Trophoblast cell (in vitro differentiated cells and primary cell): ENCODE measurements at regions not wholly inside any gene's neighbourhood (a gene's known extent, or its start where the extent isn't known, plus 50 kb on each side); places are given as distances from the start of the nearest gene placed in this dataset.
"Not testable (repeated sequence)": the region's sequence is repeated elsewhere in the genome, so short reads cannot be mapped to it uniquely, and the experiment has no call there.

Source experiments
- DNase-seq, 2 donors: peaks; one replicate each; pipeline ENCODE4 v3.0.0-alpha.2; 2016
- H2AFZ ChIP-seq: 2 replicates; pipeline ENCODE4 v1.6.1; 2013; ENCODE audit warnings: low read length, moderate library complexity, mild to moderate bottlenecking; ENCODE audit not compliant: insufficient read depth, poor library complexity
- H2AK5ac ChIP-seq: 2 replicates; pipeline ENCODE4 v1.6.1; 2013; ENCODE audit warnings: mild to moderate bottlenecking, low read length
- H2BK120ac ChIP-seq: 2 replicates; pipeline ENCODE4 v1.6.1; 2013; ENCODE audit warnings: low read length, mild to moderate bottlenecking, moderate library complexity; ENCODE audit not compliant: insufficient read depth, poor library complexity
- H2BK12ac ChIP-seq: 2 replicates; pipeline ENCODE4 v1.6.1; 2013; ENCODE audit warnings: mild to moderate bottlenecking, low read length, moderate library complexity
- H2BK5ac ChIP-seq: 2 replicates; pipeline ENCODE4 v1.6.1; 2013; ENCODE audit warnings: low read length, low read depth, moderate library complexity, mild to moderate bottlenecking; ENCODE audit not compliant: poor library complexity
- H3K14ac ChIP-seq: 2 replicates; pipeline ENCODE4 v1.6.1; 2013; ENCODE audit warnings: mild to moderate bottlenecking, low read length
- H3K18ac ChIP-seq: 2 replicates; pipeline ENCODE4 v1.6.1; 2013; ENCODE audit warnings: mild to moderate bottlenecking, low read length
- H3K23ac ChIP-seq: 2 replicates; pipeline ENCODE4 v1.6.1; 2013; ENCODE audit warnings: low read length
- H3K27ac ChIP-seq: 2 replicates; pipeline ENCODE4 v1.5.1; 2013; ENCODE audit warnings: low read depth, mild to moderate bottlenecking, inconsistent platforms, low read length, moderate library complexity
- H3K27me3 ChIP-seq: 2 replicates; pipeline ENCODE4 v1.6.1; 2013; ENCODE audit warnings: inconsistent platforms, mild to moderate bottlenecking, low read length, moderate library complexity; ENCODE audit not compliant: insufficient read depth
- H3K36me3 ChIP-seq, 2 experiments: 1 replicate in 1 of 2; 2 replicates in 1 of 2; pipeline ENCODE4 v1.6.1; 2013; ENCODE audit warnings: low read length in 2 of 2, mild to moderate bottlenecking in 2 of 2, moderate library complexity in 1 of 2; ENCODE audit not compliant: insufficient read depth in 2 of 2, control insufficient read depth in 1 of 2
- H3K4ac ChIP-seq: 2 replicates; pipeline ENCODE4 v1.6.1; 2013; ENCODE audit warnings: low read depth, mild to moderate bottlenecking, low read length, moderate library complexity
- H3K4me1 ChIP-seq, 2 experiments: 1 replicate in 1 of 2; 2 replicates in 1 of 2; pipeline ENCODE4 v1.6.1; 2013; ENCODE audit warnings: low read length in 2 of 2, mild to moderate bottlenecking in 2 of 2, moderate library complexity in 1 of 2; ENCODE audit not compliant: insufficient read depth in 2 of 2, control insufficient read depth in 1 of 2
- H3K4me2 ChIP-seq: 2 replicates; pipeline ENCODE4 v1.6.1; 2013; ENCODE audit warnings: inconsistent platforms, mild to moderate bottlenecking, low read length, moderate library complexity
- H3K4me3 ChIP-seq: 2 replicates; pipeline ENCODE4 v1.5.1; 2013; ENCODE audit warnings: mild to moderate bottlenecking, low read depth, low read length, inconsistent platforms
- H3K79me1 ChIP-seq: one replicate; pipeline ENCODE4 v1.6.1; 2013; ENCODE audit warnings: low read length
- H3K79me2 ChIP-seq: 2 replicates; pipeline ENCODE4 v1.6.1; 2013; ENCODE audit warnings: low read length, mild to moderate bottlenecking; ENCODE audit not compliant: control insufficient read depth, insufficient read depth, poor library complexity
- H3K9ac ChIP-seq: 2 replicates; pipeline ENCODE4 v1.6.1; 2013; ENCODE audit warnings: mild to moderate bottlenecking, low read length
- H3K9me3 ChIP-seq: 2 replicates; pipeline ENCODE4 v1.6.1; 2013; ENCODE audit warnings: low read depth, mild to moderate bottlenecking, control low read depth, inconsistent platforms, low read length; ENCODE audit not compliant: insufficient read depth
- H4K12ac ChIP-seq: 2 replicates; pipeline ENCODE4 v1.6.1; 2013; ENCODE audit warnings: low read depth, mild to moderate bottlenecking, low read length, moderate library complexity
- H4K8ac ChIP-seq: 2 replicates; pipeline ENCODE4 v1.6.1; 2013; ENCODE audit warnings: low read depth, mild to moderate bottlenecking, low read length, moderate library complexity
- H4K91ac ChIP-seq: one replicate; pipeline ENCODE4 v1.6.1; 2013; ENCODE audit warnings: low read depth, mild to moderate bottlenecking, low read length, moderate library complexity
- WGBS: extraction: QIAGEN DNeasy Blood & Tissue Kit; methylation state at CpG from one replicate; pipeline ENCODE4 v1.1.7; 2013; ENCODE audit warnings: missing lambda C conversion rate; ENCODE audit not compliant: insufficient read length, insufficient coverage; ENCODE audit errors: extremely low coverage; 5-methylcytosine and 5-hydroxymethylcytosine counted together

DNA sequence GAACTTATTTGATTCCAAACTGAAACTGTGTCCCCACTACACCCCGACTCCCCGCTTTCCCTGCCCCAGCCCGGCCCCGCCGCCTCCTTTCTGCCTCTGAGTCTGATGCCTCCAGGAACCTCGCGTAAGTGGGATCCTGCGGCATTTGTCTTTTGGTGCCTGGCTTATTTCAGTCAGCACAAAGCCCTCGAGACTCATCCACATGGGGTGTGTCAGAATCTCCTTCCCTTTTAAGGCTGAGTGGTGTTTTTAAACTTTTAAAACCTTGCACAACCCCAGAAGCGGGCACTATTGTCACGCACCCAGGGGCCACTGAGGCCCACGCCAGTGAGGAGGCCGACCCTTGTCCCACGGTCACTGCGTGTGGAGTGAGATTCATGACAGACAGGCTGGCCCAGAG is 206.9 kb downstream of the NPIPB11 start:
- H3K27me3 ChIP-seq, H3K14ac ChIP-seq, H3K79me2 ChIP-seq, H3K4ac ChIP-seq, DNase-seq, H3K27ac ChIP-seq, H3K18ac ChIP-seq, H3K23ac ChIP-seq, H3K4me2 ChIP-seq, H3K4me3 ChIP-seq, H3K9me3 ChIP-seq, H4K12ac ChIP-seq, H2AFZ ChIP-seq, H2AK5ac ChIP-seq, H3K36me3 ChIP-seq, H4K91ac ChIP-seq, H2BK12ac ChIP-seq, H3K79me1 ChIP-seq, H3K9ac ChIP-seq, H3K4me1 ChIP-seq, H2BK120ac ChIP-seq, H4K8ac ChIP-seq, H2BK5ac ChIP-seq: not testable (repeated sequence)
- no CpG with 5 or more reads among the region's 15 CpGs for WGBS

DNA sequence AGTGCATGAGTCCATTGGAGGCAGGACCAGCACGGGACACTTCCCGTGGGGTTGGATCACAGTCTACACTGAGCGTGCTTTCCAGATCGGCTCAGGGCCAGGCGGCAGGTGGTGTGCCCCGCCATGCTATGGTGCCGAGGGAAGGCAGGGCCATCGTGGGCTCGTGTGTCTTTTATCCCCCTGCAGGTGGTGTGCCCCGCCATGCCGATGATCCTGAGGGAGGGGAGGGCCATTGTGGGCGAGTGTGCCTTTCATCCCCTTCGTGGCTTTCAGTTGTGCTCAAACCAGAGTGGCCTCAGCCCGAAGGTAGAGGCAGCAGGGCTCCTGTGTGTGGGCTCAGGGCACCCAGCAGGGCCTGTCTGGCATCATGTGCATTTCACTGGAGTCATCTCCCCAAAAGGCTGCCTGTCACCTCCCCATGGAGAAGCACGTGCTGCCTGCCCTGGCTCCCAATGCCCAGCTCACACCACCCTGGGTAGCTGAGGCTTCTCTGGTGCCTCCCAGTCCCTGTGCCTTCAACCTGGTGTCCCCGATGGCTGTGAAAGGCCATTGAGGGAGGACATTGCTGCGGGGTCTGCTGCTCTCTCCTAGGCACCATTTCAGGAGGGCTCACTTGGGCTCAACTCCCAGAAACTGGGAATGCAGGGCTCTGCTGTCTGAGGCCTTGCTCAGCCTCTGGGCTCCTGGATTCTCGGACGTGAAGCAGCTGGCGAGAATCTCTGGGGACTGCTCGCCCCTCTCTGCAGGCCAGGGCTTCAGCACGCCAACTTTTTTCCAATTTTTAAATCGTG is 207.6 kb downstream of the NPIPB11 start:
- no peak overlapping the region for H3K14ac ChIP-seq
- peaks cover 8% of the 10 kb centered on the region for H3K9me3 ChIP-seq
- H3K27me3 ChIP-seq = no peaks in the 10 kb centered on the region
- H3K4me3 ChIP-seq = no peak overlapping the region
- DNase-seq = no peak
- H2AFZ ChIP-seq = no peak overlapping the region
- no peak overlapping the region for H3K9ac ChIP-seq
- H3K79me2 ChIP-seq = no peaks in the 10 kb centered on the region
- no peak overlapping the region for H4K8ac ChIP-seq
- no peak overlapping the region for H3K4me2 ChIP-seq
- no peak overlapping the region for H4K91ac ChIP-seq
- no CpG with 5 or more reads among the region's 23 CpGs for WGBS
- H3K18ac ChIP-seq = no peak overlapping the region
- H4K12ac ChIP-seq = no peak overlapping the region
- no peak overlapping the region for H3K4ac ChIP-seq
- H2BK12ac ChIP-seq = no peak overlapping the region
- H3K23ac ChIP-seq = no peak overlapping the region
- no peaks in the 10 kb centered on the region for H3K79me1 ChIP-seq
- no peak overlapping the region for H2BK120ac ChIP-seq
- H3K4me1 ChIP-seq = peaks cover 7 to 8% of the 10 kb centered on the region in 2 experiments
- no peak overlapping the region for H2AK5ac ChIP-seq
- no peak overlapping the region for H3K27ac ChIP-seq
- H3K36me3 ChIP-seq = no peaks in the 10 kb centered on the region
- H2BK5ac ChIP-seq = no peak overlapping the region

DNA sequence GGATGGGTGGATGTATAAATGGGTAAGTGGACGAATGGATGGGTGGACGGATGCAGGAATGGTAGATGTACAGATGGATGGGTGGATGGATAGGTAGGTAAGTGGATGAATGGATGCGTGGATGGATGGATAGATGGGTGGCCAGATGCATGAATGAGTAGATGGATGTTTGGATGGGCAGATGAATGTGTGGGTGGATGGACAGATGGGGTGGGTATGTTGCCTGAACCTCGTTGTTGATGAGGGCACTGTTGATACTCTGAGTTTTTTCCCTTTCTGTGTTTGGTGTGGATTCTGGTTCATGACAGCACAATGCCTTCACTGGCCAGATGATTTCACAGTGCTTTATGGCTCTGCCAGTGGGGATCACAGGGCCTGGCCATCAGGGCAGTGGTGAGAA is 208.3 kb downstream of the NPIPB11 start:
- Histone ChIP-seq H4K12ac (no peak overlapping the region), H2BK120ac (no peak overlapping the region), H3K23ac (no peak overlapping the region), H3K36me3 (no peaks in the 10 kb centered on the region), H3K4me3 (no peak overlapping the region), H3K14ac (no peak overlapping the region), H3K4me2 (no peak overlapping the region), H3K9ac (no peak overlapping the region), H3K79me2 (no peaks in the 10 kb centered on the region), H3K9me3 (peaks cover 8% of the 10 kb centered on the region), H3K18ac (no peak overlapping the region), H3K27me3 (no peaks in the 10 kb centered on the region), H3K79me1 (no peaks in the 10 kb centered on the region), H3K4me1 (peaks cover 7 to 8% of the 10 kb centered on the region in 2 experiments), H4K91ac (no peak overlapping the region), H2AFZ (no peak overlapping the region), H2BK12ac (no peak overlapping the region), H2BK5ac (no peak overlapping the region), H2AK5ac (no peak overlapping the region), H4K8ac (no peak overlapping the region), H3K27ac (no peak overlapping the region), H3K4ac (no peak overlapping the region)
- no peak for DNase-seq
- WGBS = 100% methylated on average over 2 of the region's 4 CpGs

DNA sequence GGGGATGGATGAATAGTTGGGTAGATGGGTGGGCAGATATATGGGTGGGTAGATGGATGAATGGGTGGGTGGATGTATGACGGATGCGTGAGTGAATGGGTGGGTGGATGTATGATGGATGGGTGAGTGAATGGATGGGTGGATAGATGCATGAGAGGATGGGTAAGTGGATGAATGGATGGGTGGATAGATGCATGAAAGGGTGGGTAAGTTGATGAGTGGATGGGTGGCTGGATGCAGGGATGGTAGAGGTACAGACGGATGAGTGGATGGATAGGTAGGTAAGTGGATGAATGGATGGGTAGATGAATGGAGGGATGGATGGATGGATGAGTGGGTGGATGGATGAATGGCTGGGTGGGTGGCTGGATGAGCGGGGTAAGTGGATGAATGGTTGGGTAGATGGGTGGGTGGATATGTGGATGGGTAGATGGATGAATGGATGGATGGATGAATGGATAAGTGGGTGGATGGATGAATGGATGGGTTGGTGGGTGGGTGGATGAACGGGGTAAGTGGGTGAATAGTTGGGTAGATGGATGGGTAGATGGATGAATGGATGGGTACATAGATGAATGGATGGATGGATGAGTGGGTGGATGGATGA is 208.9 kb downstream of the NPIPB11 start:
- not testable (repeated sequence) for H2BK12ac ChIP-seq, H3K79me1 ChIP-seq, H3K79me2 ChIP-seq, H3K36me3 ChIP-seq, H3K4ac ChIP-seq, H2AFZ ChIP-seq, H3K27ac ChIP-seq, DNase-seq, H2BK5ac ChIP-seq, H3K9ac ChIP-seq, H4K91ac ChIP-seq, H3K14ac ChIP-seq, H2AK5ac ChIP-seq, H3K27me3 ChIP-seq, H3K18ac ChIP-seq, H4K8ac ChIP-seq, H2BK120ac ChIP-seq, H3K4me1 ChIP-seq, H3K4me3 ChIP-seq, H3K9me3 ChIP-seq, H3K4me2 ChIP-seq, H4K12ac ChIP-seq, H3K23ac ChIP-seq
- WGBS = 100% methylated on average over 3 of the region's 5 CpGs
